ENCODE measurements at regions not wholly inside any gene's neighbourhood (a gene's known extent, or its start where the extent isn't known, plus 50 kb on each side); places are given as distances from the start of the nearest gene placed in this dataset.

DNA sequence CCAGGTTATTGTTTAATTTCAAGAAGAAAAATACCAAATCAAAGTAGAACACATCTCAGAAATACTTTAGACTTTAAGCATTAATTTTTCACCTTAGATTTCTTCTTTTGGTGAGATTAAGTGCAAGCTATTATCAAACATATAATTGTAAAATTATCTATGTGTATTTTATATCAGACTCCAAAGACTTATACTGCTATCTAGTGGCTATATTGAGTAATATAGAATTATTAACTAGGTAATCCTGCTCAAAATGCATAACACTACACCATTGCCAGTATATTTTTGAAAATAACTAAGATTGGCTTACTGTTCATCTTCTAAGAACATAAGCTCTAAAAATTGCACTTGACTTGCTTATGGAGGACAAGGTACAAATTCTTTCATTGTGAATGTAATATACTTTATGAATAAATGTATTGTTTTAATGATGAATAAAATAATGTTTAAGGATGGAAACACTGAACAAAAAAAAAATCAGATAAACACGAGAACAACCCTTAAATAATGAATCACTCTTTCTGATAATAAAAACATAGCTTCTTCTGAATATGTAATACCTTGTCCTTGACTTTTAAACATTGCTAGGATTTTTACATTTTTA lies 86.7 kb upstream of the GNAI1 start:
- H3K4me1 ChIP-seq (ENCODE audit: control insufficient read depth in 2 of 2, insufficient read depth in 2 of 2, low read length in 1 of 2): no peaks in the 10 kb centered on the region
- H3K36me3 ChIP-seq (ENCODE audit: control insufficient read depth in 2 of 2, insufficient read depth in 2 of 2, low read length in 1 of 2): no peaks in the 10 kb centered on the region
- H3K27ac ChIP-seq (ENCODE audit: low read depth in 2 of 2, low read length in 1 of 2): no peak overlapping the region
- H3K27me3 ChIP-seq (ENCODE audit: control insufficient read depth in 1 of 2, insufficient read depth in 2 of 2, low read length in 2 of 2): no peaks in the 10 kb centered on the region
- no peaks in the 10 kb centered on the region for H3K9me3 ChIP-seq (ENCODE audit: control insufficient read depth in 2 of 2, insufficient read depth in 1 of 2, low read depth in 1 of 2, low read length in 1 of 2)
- no peak overlapping the region for H3K4me3 ChIP-seq (ENCODE audit: low read depth in 1 of 2, low read length in 2 of 2)
- 48 to 60% methylated on average over 1 of the region's 1 CpG for WGBS, 2 donors

DNA sequence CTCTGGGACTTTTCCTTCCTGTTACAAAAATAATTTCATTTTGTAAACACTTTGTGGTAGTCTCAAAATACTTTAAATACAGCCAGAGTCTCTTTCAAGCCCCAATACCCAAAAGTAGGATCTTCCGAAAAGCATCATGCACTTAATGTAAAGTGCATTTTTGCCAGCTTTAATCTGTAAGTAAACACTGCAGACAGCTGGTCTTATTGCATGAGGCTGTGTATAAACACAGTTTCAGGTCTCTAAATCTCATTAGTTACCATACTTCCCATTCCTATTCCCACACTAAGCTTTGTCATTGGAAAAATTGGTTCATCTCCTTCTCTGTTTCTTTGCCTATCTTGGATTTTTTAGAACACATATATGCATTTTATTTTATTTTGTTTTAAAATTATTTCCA lies 87.6 kb upstream of the GNAI1 start:
- Histone ChIP-seq H3K36me3 (ENCODE audit: control insufficient read depth in 2 of 2, insufficient read depth in 2 of 2, low read length in 1 of 2) (no peaks in the 10 kb centered on the region), H3K4me1 (ENCODE audit: control insufficient read depth in 2 of 2, insufficient read depth in 2 of 2, low read length in 1 of 2) (no peaks in the 10 kb centered on the region)
- WGBS, 2 donors: 64% methylated on average over 1 of the region's 1 CpG

DNA sequence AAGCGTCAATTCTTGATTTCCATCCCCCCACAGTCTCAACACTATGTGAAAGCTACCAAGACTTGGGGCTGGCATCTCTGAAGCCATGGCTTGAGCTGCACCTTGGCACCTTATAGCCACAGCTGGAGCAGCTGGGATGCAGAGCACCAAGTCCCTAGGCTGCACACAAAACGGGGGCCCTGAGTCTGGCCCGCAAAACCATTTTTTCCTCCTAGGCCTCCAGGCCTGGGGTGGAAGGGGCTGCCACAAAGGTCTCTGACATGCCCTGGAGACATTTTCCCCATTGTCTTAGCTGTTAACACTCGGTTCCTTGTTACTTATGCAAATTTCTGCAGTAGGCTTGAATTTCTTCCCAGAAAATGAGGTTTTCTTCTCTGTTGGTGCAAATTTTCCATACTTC lies 89.8 kb upstream of the GNAI1 start:
- Histone ChIP-seq H3K9me3 (ENCODE audit: control insufficient read depth in 2 of 2, insufficient read depth in 1 of 2, low read depth in 1 of 2, low read length in 1 of 2) (no peaks in the 10 kb centered on the region), H3K4me1 (ENCODE audit: control insufficient read depth in 2 of 2, insufficient read depth in 2 of 2, low read length in 1 of 2) (no peaks in the 10 kb centered on the region), H3K36me3 (ENCODE audit: control insufficient read depth in 2 of 2, insufficient read depth in 2 of 2, low read length in 1 of 2) (no peaks in the 10 kb centered on the region), H3K4me3 (ENCODE audit: low read depth in 1 of 2, low read length in 2 of 2) (no peak overlapping the region), H3K27me3 (ENCODE audit: control insufficient read depth in 1 of 2, insufficient read depth in 2 of 2, low read length in 2 of 2) (no peaks in the 10 kb centered on the region), H3K27ac (ENCODE audit: low read depth in 2 of 2, low read length in 1 of 2) (no peak overlapping the region)
- 90% methylated on average over 4 of the region's 4 CpGs for WGBS, 2 donors

More for the DNA sequence above, 87.6 kb upstream of the GNAI1 start:
- Histone ChIP-seq H3K9me3 (ENCODE audit: control insufficient read depth in 2 of 2, insufficient read depth in 1 of 2, low read depth in 1 of 2, low read length in 1 of 2) (no peaks in the 10 kb centered on the region), H3K4me3 (ENCODE audit: low read depth in 1 of 2, low read length in 2 of 2) (no peak overlapping the region), H3K27me3 (ENCODE audit: control insufficient read depth in 1 of 2, insufficient read depth in 2 of 2, low read length in 2 of 2) (no peaks in the 10 kb centered on the region), H3K27ac (ENCODE audit: low read depth in 2 of 2, low read length in 1 of 2) (no peak overlapping the region)

DNA sequence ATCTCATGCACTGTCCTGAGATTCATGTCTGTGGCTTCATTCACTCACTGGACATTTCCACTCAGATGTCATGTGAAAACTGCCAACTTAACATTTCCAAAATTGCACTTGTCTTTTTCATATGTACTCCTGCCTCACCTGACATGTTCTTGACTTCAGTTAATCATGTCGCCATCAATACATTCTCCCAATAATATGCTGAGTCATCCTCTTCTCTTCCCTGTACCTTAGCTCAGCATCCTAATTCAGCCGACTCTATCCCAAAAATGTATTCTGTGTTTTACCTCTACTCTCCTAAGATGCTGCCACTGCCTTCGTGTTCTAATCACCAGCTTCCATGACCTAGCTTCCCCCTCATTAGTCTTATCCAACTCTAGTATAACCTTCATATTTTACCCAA lies 93.9 kb upstream of the GNAI1 start:
- Histone ChIP-seq H3K4me1 (ENCODE audit: control insufficient read depth in 2 of 2, insufficient read depth in 2 of 2, low read length in 1 of 2) (no peaks in the 10 kb centered on the region), H3K27me3 (ENCODE audit: control insufficient read depth in 1 of 2, insufficient read depth in 2 of 2, low read length in 2 of 2) (no peaks in the 10 kb centered on the region), H3K27ac (ENCODE audit: low read depth in 2 of 2, low read length in 1 of 2) (no peak overlapping the region), H3K36me3 (ENCODE audit: control insufficient read depth in 2 of 2, insufficient read depth in 2 of 2, low read length in 1 of 2) (no peaks in the 10 kb centered on the region), H3K9me3 (ENCODE audit: control insufficient read depth in 2 of 2, insufficient read depth in 1 of 2, low read depth in 1 of 2, low read length in 1 of 2) (no peaks in the 10 kb centered on the region), H3K4me3 (ENCODE audit: low read depth in 1 of 2, low read length in 2 of 2) (no peak overlapping the region)
- 62 to 92% methylated on average over 3 of the region's 3 CpGs for WGBS, 2 donors

DNA sequence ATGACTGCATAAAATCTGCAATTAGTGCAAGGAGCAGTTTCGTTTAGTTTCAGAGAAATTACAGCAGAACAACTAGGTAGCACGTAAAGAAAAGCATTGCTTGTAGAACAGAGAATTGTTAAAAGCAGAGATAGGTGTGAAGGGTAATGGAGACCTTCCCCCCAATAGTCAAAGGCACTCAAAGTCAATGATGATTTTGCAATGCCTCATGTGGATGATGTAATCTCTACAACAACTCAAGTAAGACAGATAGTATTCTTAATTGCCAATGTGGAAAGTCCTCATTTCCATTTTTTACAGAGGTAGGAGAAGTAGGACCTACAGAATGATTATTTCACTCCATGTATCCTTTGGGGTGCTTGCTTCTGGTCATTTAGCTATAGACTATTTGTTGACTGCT lies 94.3 kb upstream of the GNAI1 start:
- H3K4me3 ChIP-seq (ENCODE audit: low read depth in 1 of 2, low read length in 2 of 2): no peak overlapping the region
- 77 to 83% methylated on average over 2 of the region's 2 CpGs for WGBS, 2 donors
- H3K9me3 ChIP-seq (ENCODE audit: control insufficient read depth in 2 of 2, insufficient read depth in 1 of 2, low read depth in 1 of 2, low read length in 1 of 2): no peaks in the 10 kb centered on the region
- H3K4me1 ChIP-seq (ENCODE audit: control insufficient read depth in 2 of 2, insufficient read depth in 2 of 2, low read length in 1 of 2): no peaks in the 10 kb centered on the region
- no peaks in the 10 kb centered on the region for H3K36me3 ChIP-seq (ENCODE audit: control insufficient read depth in 2 of 2, insufficient read depth in 2 of 2, low read length in 1 of 2)
- H3K27me3 ChIP-seq (ENCODE audit: control insufficient read depth in 1 of 2, insufficient read depth in 2 of 2, low read length in 2 of 2): no peaks in the 10 kb centered on the region
- H3K27ac ChIP-seq (ENCODE audit: low read depth in 2 of 2, low read length in 1 of 2): no peak overlapping the region

DNA sequence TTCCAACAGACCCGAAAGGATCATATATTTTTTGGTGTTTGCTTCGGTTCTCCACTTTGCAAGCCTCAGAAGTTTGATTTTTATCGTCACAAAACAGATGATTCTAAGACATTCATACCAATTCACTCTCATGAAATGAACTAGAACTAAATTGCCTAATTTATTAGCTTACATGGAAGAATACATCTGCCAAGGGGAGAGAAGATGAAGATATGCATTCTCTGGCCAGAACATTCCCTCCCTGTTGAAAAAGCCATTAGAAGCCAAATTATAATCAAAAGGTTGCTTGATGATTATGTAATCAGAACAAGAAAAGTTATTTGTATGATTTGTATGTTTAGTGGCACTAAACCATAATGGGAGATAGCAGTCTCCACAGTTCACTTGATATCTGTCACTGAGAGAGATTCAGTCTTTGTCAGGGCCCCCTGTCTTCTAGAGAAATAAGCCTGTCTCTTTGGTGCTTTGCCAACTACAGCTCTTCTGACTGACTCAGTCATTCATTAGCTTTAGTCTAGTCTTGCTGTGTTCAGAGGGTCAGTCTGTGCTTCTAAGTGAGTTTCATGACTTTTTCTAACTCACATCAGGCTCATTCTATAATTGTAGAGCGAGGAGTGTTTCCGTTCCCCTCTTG lies 95.3 kb upstream of the GNAI1 start:
- no peaks in the 10 kb centered on the region for H3K4me1 ChIP-seq (ENCODE audit: control insufficient read depth in 2 of 2, insufficient read depth in 2 of 2, low read length in 1 of 2)
- no peaks in the 10 kb centered on the region for H3K9me3 ChIP-seq (ENCODE audit: control insufficient read depth in 2 of 2, insufficient read depth in 1 of 2, low read depth in 1 of 2, low read length in 1 of 2)
- 68 to 73% methylated on average over 5 of the region's 5 CpGs for WGBS, 2 donors
- H3K27ac ChIP-seq (ENCODE audit: low read depth in 2 of 2, low read length in 1 of 2): no peak overlapping the region
- H3K36me3 ChIP-seq (ENCODE audit: control insufficient read depth in 2 of 2, insufficient read depth in 2 of 2, low read length in 1 of 2): no peaks in the 10 kb centered on the region
- H3K4me3 ChIP-seq (ENCODE audit: low read depth in 1 of 2, low read length in 2 of 2): no peak overlapping the region
- no peaks in the 10 kb centered on the region for H3K27me3 ChIP-seq (ENCODE audit: control insufficient read depth in 1 of 2, insufficient read depth in 2 of 2, low read length in 2 of 2)

DNA sequence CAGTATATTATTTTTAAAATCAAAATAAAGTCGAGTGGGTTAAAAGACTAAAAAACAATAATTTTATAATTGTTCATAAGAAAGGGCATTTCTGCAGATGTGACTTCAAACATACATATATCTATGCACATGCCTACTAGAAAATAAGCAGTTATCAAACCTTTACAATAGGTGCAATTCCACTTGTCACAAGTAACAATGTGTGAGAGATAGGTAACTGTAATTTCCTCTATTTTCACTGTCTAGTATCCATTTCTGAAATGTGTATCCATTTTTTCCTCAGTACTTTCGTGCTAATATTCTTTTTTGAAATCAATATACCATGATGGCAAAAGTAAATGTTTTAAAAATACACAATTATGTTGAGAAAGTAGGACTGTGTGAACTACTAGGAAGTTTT lies 96.9 kb upstream of the GNAI1 start:
- no peaks in the 10 kb centered on the region for H3K27me3 ChIP-seq (ENCODE audit: control insufficient read depth in 1 of 2, insufficient read depth in 2 of 2, low read length in 2 of 2)
- H3K4me1 ChIP-seq (ENCODE audit: control insufficient read depth in 2 of 2, insufficient read depth in 2 of 2, low read length in 1 of 2): no peaks in the 10 kb centered on the region
- no peak overlapping the region for H3K4me3 ChIP-seq (ENCODE audit: low read depth in 1 of 2, low read length in 2 of 2)
- no peaks in the 10 kb centered on the region for H3K36me3 ChIP-seq (ENCODE audit: control insufficient read depth in 2 of 2, insufficient read depth in 2 of 2, low read length in 1 of 2)
- 61 to 68% methylated on average over 2 of the region's 2 CpGs for WGBS, 2 donors
- no peaks in the 10 kb centered on the region for H3K9me3 ChIP-seq (ENCODE audit: control insufficient read depth in 2 of 2, insufficient read depth in 1 of 2, low read depth in 1 of 2, low read length in 1 of 2)
- H3K27ac ChIP-seq (ENCODE audit: low read depth in 2 of 2, low read length in 1 of 2): no peak overlapping the region

DNA sequence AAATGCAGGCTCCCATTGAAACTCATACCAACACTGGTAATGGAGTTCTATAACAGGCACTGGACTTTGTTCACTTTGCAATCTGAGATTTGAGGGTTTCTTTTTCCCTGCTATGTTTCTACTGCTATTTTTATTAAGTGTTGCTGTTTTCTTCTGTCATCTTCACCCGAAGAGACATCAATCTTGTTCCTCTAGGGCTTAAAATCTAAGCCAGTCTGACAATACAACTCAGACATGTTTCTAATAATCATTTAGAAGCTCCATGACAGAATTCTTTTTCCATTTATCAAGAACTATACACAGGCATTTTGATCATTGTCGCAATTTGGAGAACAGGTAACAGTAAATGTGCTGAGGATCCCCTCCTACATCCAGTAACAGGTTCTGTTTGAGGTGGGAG lies 98.5 kb upstream of the GNAI1 start:
- 32 to 37% methylated on average over 2 of the region's 2 CpGs for WGBS, 2 donors
- Histone ChIP-seq H3K36me3 (ENCODE audit: control insufficient read depth in 2 of 2, insufficient read depth in 2 of 2, low read length in 1 of 2) (no peaks in the 10 kb centered on the region), H3K4me3 (ENCODE audit: low read depth in 1 of 2, low read length in 2 of 2) (no peak overlapping the region), H3K4me1 (ENCODE audit: control insufficient read depth in 2 of 2, insufficient read depth in 2 of 2, low read length in 1 of 2) (no peaks in the 10 kb centered on the region), H3K27ac (ENCODE audit: low read depth in 2 of 2, low read length in 1 of 2) (no peak overlapping the region), H3K9me3 (ENCODE audit: control insufficient read depth in 2 of 2, insufficient read depth in 1 of 2, low read depth in 1 of 2, low read length in 1 of 2) (no peaks in the 10 kb centered on the region), H3K27me3 (ENCODE audit: control insufficient read depth in 1 of 2, insufficient read depth in 2 of 2, low read length in 2 of 2) (no peaks in the 10 kb centered on the region)

DNA sequence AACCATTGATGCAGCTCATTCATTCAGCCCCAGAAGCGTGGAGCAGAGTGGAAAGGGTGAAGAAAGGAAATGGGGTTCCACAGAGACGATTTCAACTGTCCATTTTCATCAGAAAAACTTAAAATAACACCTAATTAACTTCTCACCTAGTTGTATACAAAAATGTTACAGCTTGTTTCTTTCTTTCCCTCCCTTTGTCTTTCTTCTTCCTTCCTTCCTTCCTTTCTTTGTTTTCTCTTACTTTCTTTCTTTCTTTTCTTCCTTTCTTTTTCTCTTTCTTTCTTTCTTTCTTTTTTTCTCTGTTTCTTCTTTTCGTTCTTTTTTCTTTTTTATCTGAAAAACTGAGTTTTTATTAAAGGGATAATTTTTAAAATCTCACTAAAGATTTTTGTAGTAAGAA lies 105.9 kb upstream of the GNAI1 start:
- Histone ChIP-seq H3K4me3 (ENCODE audit: low read depth in 1 of 2, low read length in 2 of 2) (no peak overlapping the region), H3K4me1 (ENCODE audit: control insufficient read depth in 2 of 2, insufficient read depth in 2 of 2, low read length in 1 of 2) (no peaks in the 10 kb centered on the region), H3K9me3 (ENCODE audit: control insufficient read depth in 2 of 2, insufficient read depth in 1 of 2, low read depth in 1 of 2, low read length in 1 of 2) (no peaks in the 10 kb centered on the region), H3K27ac (ENCODE audit: low read depth in 2 of 2, low read length in 1 of 2) (no peak overlapping the region), H3K36me3 (ENCODE audit: control insufficient read depth in 2 of 2, insufficient read depth in 2 of 2, low read length in 1 of 2) (no peaks in the 10 kb centered on the region), H3K27me3 (ENCODE audit: control insufficient read depth in 1 of 2, insufficient read depth in 2 of 2, low read length in 2 of 2) (no peaks in the 10 kb centered on the region)
- 68 to 70% methylated on average over 3 of the region's 3 CpGs for WGBS, 2 donors

DNA sequence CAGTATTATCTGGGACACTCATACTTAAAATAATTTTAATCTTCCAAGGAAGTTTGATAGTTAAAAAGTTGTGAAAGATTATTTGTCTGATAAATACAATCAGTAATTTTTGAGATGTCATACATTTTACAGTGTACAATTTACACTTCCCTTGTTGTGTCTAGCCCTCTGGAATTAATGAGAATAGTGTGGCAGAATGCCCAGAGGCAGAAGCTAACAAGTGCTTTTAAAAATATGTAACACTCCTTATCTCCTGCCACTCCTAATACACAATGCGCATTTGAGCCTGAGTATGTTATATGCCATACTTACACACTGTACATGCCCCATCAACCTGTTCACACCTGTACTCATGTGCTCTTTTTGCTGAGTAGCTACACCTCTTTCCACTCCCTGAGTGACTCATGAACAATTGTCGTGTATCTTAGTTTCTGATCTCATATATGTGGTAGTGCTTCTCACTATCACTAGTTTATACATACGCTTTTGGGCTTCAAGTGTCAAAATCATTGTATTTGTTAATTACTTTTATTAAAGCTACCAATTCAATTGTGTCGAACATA lies 106.9 kb upstream of the GNAI1 start:
- H3K4me3 ChIP-seq (ENCODE audit: low read depth in 1 of 2, low read length in 2 of 2): no peak overlapping the region
- H3K27ac ChIP-seq (ENCODE audit: low read depth in 2 of 2, low read length in 1 of 2): no peak overlapping the region
- H3K36me3 ChIP-seq (ENCODE audit: control insufficient read depth in 2 of 2, insufficient read depth in 2 of 2, low read length in 1 of 2): no peaks in the 10 kb centered on the region
- H3K9me3 ChIP-seq (ENCODE audit: control insufficient read depth in 2 of 2, insufficient read depth in 1 of 2, low read depth in 1 of 2, low read length in 1 of 2): no peaks in the 10 kb centered on the region
- no peaks in the 10 kb centered on the region for H3K4me1 ChIP-seq (ENCODE audit: control insufficient read depth in 2 of 2, insufficient read depth in 2 of 2, low read length in 1 of 2)
- 67 to 73% methylated on average over 4 of the region's 4 CpGs for whole genome bisulfite sequencing, 2 donors
- no peaks in the 10 kb centered on the region for H3K27me3 ChIP-seq (ENCODE audit: control insufficient read depth in 1 of 2, insufficient read depth in 2 of 2, low read length in 2 of 2)
